ENCODE measurements at regions not wholly inside any gene's neighbourhood (a gene's known extent, or its start where the extent isn't known, plus 50 kb on each side); places are given as distances from the start of the nearest gene placed in this dataset.

GRCh38 chr2:121969766-121970639 lies 214.6 kb downstream of the TSN start:
- DNase-seq: no peak

DNA sequence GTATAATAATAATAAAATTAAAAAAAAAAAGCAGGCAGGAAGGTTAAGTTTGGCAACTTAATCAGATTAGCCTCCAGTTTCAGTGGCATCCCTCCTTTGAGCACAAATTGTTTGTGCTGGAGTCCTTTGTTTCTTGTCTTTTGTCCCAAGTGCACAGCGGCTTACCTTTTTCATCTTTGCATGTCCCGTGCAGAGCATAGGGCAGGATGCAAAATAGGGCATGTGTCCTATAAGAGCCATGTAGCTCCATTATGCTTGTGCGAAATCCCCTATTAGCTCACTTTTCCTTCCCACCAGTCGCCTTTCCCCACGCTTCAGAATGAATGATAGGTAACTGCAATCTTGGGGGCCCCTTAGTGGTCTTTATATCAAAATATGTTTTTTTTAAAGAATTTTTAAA lies 216.8 kb downstream of the TSN start:
- no peak for DNase-seq

DNA sequence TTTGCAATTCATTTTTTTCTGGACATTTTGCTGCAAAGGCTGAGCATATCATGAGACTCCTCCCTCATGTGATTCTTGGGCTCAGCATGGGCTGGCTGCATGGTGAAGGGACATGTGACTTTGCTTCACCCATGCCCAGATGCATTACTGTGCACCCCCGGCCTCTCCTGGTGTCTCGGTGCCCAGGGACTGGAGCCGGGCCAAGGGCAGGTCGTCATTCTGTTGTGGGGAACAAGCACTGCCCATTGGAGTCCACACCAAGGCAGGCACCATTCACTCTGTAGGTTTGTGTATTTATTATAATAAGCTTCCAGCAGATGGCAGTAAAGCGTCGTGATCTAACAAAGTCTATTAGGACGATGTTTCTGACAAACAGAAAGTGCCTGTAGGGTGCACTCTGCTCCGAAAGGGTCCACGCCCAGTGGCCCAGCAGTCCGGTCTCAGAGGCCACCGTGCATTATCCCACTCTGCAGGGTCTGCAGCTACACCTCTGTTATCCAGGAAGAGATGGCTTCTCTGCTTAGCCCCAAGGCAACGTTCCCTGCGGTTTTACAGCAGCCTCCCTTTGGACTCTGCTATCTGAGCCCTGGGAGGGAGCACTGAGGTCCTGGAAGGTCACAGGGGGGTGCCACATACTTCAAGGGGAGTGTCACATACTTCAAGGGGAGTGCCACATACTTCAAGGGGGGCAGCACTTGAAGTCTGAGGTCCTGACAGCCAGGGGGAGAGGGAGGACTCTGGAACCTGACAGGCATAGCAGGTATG lies 219.6 kb downstream of the TSN start:
- no peak for DNase-seq

DNA sequence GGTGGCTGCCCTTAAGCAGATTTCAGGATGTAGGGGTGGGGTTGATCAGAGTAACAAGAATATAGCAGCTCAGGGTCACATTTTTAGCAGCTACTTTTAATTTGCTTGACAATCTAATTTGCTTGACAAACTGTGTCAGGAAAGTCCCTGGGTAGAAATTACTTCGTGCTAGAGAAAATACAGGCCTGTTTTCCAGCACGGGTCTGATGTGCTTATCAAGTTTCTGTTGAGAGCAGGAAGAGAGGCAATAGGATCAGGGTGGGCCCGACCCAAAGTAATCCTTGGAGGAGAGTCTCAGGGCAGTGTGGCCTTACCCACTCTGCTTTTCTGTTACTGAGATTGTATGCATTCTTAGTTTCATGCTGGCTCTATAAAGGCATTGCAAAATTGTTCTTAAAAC lies 221.5 kb downstream of the TSN start:
- no peak for DNase-seq

DNA sequence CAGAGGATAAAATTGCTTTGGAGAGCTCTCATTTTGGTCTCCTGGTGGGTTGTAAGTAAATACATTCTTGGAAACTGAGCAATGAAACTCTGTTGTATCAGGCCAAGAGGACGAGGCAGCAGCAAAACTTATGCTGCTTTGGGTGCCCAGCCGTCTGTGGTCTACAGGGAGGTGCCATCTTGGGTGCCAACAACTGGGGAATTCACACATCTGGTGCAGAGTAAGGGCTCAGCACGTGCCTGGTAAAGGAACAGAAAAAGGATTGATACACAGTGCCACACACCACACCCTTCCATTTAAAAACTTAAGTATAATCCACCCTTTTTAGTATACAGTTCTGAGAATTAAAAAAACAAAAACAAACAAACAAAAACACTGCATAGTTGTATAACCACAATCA lies 221.9 kb downstream of the TSN start:
- no peak for DNase-seq

- no peak for DNase-seq
Observed at GRCh38 chr2:121992700-121993099, 237.2 kb downstream of the TSN start.

GRCh38 chr2:121993682-121994081 lies 238.2 kb downstream of the TSN start:
- no peak for DNase-seq

DNA sequence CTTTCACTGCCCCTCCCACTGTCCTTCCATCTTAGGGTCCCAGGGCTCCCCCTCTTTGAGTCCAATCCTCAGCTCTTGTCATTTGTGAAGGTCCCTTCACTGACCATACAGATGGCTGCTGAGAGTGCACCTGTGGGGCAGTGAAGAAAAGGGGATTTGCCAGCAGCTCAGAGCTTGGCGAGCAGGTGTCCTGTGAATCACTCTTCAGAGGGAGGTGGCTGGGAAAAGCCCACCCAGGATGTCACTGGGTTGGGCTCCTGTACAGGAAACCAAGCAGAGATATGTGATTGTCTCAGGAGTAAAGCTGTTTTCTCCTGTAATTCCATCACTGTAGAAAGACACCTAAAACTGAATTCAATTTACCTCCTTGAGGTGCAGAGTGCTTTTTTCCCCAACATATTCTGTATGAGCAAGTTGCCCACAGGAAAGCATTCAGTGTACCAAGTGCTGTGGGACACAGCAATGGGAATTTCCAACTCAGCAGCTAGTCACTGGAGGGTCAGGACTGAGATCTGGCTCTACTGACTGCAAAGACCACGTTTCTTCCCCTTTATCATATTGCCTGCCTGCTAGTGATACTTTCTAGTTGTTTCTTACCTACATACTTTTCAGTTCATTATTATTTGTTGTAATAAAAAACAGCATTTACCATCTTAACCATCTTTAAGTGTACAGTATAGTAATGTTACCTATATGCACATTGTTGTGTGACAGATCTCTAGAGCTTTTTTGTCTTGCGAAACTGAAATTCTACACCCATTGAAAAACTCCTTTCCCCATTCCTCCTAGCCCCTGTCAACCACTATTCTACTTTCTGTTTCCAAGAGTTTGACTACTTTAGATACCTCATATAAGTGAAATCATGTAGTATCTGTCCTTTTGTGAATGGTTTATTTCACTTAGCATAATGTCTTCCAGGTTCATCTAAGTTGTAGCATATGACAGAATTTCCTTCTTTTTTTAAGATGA lies 239.1 kb downstream of the TSN start:
- DNase-seq: no peak

GRCh38 chr2:121998751-121999150 lies 243.3 kb downstream of the TSN start:
- DNase-seq: no peak

DNA sequence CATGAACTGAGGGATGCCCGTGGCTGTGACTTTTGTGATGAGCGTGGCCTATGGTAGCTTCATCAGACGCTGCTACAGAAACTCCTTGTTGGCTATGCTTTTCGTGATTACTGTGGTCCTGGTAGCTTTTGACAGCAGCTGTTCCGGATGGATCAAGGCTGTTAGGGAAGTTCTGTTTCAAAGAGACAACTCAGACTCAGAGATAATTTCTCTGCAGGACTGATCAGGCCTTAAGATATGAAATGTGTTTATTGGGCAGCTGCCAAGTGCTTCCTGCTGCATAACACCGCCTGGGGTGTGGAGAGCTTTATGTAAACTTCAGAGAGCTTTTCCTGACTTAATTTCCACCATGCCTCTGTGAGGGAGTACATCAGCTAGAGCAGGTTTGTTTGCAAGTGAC lies 243.8 kb downstream of the TSN start:
- DNase-seq: no peak

DNA sequence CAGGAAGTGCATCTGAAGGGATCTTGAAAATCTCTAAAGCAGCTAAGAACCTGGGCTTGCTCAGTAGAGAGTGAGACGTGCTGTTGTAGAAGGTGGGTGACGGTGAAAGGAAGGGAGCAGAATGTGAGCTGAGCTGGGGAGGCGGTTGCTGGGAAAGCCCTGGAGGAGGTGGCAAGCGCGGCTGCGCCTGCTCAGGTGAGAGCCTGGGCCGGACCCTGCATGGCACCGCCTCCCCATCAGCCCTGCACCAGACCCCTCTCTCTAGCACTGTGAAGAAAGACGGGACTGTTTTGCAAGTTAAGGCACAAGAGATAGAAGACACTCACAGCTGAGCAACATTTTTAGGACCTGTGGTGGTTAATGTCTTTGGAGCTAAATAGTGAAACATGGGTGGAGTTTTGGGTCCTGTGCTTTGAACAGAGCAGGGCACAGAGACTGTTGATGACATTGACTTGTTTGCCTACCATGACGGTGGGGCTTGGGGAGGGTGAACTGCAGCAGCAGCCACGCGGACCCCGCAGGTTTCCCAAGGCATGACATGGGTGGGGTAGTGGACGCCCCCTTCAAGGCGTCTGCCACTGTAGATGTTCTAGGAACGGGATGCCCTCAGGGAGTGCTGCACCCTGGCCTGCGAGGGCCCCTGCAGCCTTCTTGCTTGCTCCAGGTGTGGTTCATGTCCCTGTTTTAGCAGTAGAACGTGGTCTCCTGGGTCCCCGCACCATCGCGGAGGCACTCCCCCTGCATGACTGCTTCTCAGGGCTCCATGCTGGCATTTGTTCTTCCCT lies 245.3 kb downstream of the TSN start:
- no peak for DNase-seq

DNA sequence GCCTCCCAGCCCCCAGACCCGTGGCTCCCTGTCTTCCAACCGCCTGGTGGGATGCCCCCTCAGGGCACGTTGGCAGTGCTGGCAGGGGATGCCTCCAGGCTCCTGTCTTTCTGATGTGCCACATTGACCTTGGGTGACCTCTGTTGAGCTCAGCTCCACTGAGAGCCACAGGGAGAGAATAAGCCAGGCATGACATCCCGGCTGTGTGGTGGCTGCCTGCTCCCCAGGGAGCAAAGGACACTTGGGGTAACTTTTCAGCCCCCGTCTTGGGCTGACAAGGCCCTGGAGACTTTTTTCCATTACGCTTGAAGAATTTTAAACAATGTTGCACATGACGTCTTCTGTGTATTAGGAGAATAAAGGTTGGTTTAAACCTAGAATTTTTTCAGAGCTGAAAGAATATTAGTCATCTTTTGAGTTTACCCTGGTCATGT lies 246.0 kb downstream of the TSN start:
- no peak for DNase-seq

DNA sequence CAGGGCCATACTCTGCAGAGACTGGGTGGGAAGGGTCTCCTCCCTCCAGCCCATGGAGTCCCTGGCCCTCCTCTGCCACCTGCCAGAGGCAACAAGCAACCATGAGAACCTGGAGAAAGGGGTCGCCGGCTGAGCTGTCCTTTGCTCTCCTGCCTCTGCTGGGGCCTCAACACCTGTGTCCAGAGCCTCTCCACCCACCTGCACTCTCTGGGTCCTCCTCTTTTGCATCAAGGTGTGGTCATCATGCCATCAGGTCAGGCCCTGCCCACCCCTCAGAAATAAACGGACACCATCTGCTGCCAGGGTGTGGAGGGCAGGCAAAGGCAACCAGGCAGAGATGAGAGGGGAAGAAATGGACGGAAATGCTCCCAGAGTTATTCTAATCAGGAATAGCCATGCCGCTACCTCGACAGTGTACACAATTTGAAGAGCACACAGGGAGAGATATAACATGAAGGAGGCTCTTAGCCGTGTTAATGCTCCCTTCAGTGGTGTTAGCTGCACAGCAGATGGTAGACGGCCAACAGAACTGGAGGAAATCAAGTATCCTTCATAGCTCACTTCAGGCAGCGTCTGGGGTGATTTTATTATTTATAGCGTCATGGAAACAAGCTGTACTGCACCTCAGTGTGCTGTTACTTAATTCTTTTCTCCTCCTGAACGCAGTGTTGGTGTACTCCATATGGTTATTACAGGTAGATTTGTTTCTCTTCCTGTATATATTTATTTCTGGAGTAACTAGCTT lies 247.9 kb downstream of the TSN start:
- DNase-seq: no peak

DNA sequence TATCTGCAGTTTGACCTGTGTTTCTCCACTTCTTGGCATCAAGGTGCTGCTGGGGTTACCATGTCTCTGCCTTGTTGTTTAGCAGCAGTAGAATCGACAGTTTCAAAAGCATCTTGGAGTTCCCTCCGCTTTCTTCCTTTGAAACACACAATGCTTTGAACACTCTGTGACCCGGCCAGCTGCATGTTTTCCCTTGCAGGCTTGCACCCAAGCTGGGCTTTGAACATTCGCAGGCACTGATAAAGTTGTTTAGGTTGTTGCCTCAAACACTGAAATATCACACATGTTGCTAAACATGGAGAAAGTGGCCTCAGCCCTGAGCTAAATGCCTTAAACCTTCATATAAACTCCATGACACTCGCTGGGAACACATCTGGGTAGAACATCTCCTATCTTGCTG lies 251.7 kb downstream of the TSN start:
- DNase-seq: no peak

- no peak for DNase-seq
Observed at GRCh38 chr2:122007577-122007976, 252.1 kb downstream of the TSN start.

- DNase-seq: no peak
Observed at GRCh38 chr2:122009561-122009960, 254.1 kb downstream of the TSN start.

DNA sequence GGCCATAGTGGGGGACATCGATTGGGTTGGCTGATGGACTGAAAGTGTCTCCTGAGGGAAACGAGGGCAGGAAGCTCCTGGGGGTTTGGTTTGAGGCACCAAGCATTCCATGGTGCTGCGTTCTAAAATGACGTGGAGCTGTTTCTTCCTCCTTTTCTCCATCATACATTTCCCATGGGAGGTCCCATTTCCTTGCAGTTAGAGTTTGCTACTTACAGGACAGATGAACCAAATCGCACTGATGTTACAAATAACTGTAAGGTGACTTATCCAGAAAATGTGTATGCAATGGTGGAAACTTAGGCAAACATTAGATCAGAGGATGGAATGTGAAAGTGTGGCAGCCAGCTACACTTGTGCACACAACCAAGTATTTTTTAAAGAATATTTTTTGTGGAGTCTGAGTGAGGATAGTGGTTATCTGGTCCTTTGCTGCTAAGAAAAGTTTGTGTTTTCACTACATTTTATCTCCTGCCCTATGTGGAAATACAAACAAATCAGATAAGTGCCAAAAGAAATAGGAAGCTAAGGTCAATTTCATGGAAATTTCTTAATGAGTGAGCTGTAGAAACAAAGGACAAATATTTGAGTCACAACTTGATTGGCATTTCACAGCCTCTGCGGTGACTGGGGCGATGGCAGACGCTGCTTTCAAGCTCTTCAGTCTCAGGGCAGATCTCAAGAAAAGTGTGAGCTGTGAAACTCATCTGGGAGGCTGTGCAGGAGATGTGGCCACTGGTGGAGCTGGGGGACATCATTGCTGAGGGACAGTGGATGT lies 256.2 kb downstream of the TSN start:
- DNase-seq: no peak

- DNase-seq: no peak
Observed at GRCh38 chr2:122018736-122019135, 263.3 kb downstream of the TSN start.

GRCh38 chr2:122019724-122020123 lies 264.3 kb downstream of the TSN start:
- DNase-seq: no peak

GRCh38 chr2:122020377-122020776 lies 264.9 kb downstream of the TSN start:
- DNase-seq: no peak

GRCh38 chr2:122021941-122022340 lies 266.5 kb downstream of the TSN start:
- DNase-seq: no peak

All from DMS79 (cell line).